Type B pancreatic cell (in vitro differentiated cells): ENCODE measurements at regions not wholly inside any gene's neighbourhood (a gene's known extent, or its start where the extent isn't known, plus 50 kb on each side); places are given as distances from the start of the nearest gene placed in this dataset.
A peak's percentile ranks its signal among the peaks of the same experiment; 100 is the strongest.
"Not testable (repeated sequence)": the region's sequence is repeated elsewhere in the genome, so short reads cannot be mapped to it uniquely, and the experiment has no call there.

Experiments
- DNase-seq: peaks from one replicate; pipeline ENCODE4 v3.0.0; 2021; ENCODE audit warnings: mixed read lengths; ENCODE audit not compliant: unreplicated experiment; ENCODE audit errors: extremely low spot score
- H3K27ac Mint-ChIP-seq: 2 replicates; pipeline ENCODE4 v1.8.0; 2021; ENCODE audit warnings: mild to moderate bottlenecking, mixed read lengths
- H3K27me3 Mint-ChIP-seq: 2 replicates; pipeline ENCODE4 v1.8.0; 2021; ENCODE audit warnings: mixed read lengths
- H3K36me3 Mint-ChIP-seq: 2 replicates; pipeline ENCODE4 v1.8.0; 2021; ENCODE audit warnings: mixed read lengths
- H3K4me1 Mint-ChIP-seq: one replicate; pipeline ENCODE4 v1.8.0; 2021; ENCODE audit warnings: mixed read lengths; ENCODE audit not compliant: unreplicated experiment
- H3K4me3 Mint-ChIP-seq: 2 replicates; pipeline ENCODE4 v1.8.0; 2021; ENCODE audit warnings: mild to moderate bottlenecking, mixed read lengths
- H3K9me3 Mint-ChIP-seq: 2 replicates; pipeline ENCODE4 v1.8.0; 2021; ENCODE audit warnings: mixed read lengths
- TF ChIP-seq, protein P1 (sequence below): fragments of 200-600 bp; sonication (generic); conservative IDR thresholded peaks from 2 replicates; pipeline ENCODE4 v1.5.0; 2021; ENCODE audit warnings: antibody characterized with exemption, mild to moderate bottlenecking

GRCh38 chr17:30624180-30624579 lies 147.0 kb downstream of the GOSR1 start:
- not testable (repeated sequence) for H3K9me3 Mint-ChIP-seq, H3K27ac Mint-ChIP-seq, H3K4me3 Mint-ChIP-seq, H3K27me3 Mint-ChIP-seq, H3K4me1 Mint-ChIP-seq, H3K36me3 Mint-ChIP-seq, DNase-seq

GRCh38 chr17:30609682-30610081 lies 132.5 kb downstream of the GOSR1 start:
- H3K9me3 Mint-ChIP-seq, H3K36me3 Mint-ChIP-seq, H3K27ac Mint-ChIP-seq, H3K4me1 Mint-ChIP-seq, H3K4me3 Mint-ChIP-seq, DNase-seq, H3K27me3 Mint-ChIP-seq: not testable (repeated sequence)

- H3K36me3 Mint-ChIP-seq, result no peaks in the 10 kb centered on the region
- H3K9me3 Mint-ChIP-seq, result no peaks in the 10 kb centered on the region
- no peaks in the 10 kb centered on the region for H3K27me3 Mint-ChIP-seq
- H3K4me1 Mint-ChIP-seq, result peaks cover 9% of the 10 kb centered on the region
- TF ChIP-seq, protein P1, sequence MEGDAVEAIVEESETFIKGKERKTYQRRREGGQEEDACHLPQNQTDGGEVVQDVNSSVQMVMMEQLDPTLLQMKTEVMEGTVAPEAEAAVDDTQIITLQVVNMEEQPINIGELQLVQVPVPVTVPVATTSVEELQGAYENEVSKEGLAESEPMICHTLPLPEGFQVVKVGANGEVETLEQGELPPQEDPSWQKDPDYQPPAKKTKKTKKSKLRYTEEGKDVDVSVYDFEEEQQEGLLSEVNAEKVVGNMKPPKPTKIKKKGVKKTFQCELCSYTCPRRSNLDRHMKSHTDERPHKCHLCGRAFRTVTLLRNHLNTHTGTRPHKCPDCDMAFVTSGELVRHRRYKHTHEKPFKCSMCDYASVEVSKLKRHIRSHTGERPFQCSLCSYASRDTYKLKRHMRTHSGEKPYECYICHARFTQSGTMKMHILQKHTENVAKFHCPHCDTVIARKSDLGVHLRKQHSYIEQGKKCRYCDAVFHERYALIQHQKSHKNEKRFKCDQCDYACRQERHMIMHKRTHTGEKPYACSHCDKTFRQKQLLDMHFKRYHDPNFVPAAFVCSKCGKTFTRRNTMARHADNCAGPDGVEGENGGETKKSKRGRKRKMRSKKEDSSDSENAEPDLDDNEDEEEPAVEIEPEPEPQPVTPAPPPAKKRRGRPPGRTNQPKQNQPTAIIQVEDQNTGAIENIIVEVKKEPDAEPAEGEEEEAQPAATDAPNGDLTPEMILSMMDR, result no peak
- H3K4me3 Mint-ChIP-seq, result no peak overlapping the region
- H3K27ac Mint-ChIP-seq, result no peak overlapping the region
- no peak for DNase-seq
Observed at GRCh38 chr17:30605523-30605922, 128.3 kb downstream of the GOSR1 start.

DNA sequence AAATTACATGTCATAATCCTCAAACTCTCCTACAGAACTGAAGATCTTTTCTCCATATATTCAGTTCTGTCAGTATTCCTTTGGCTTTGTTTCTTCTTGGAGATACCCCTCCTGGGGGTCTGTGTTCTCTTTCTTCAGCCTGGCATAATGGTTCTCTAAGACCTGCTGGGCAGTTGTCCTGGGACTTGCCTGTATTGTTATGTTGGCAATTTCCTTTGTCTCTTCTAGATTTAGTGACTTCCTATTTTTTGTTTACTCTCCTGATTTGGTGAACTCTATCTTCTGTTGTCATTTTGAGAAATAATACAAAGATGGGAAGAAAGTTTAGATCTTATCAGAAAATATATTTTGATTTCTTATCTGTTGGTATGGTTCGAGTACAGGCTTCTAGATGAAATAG lies 127.8 kb downstream of the GOSR1 start:
- DNase-seq, result no peak
- Mint-ChIP-seq H3K27ac (no peak overlapping the region), H3K9me3 (no peaks in the 10 kb centered on the region), H3K27me3 (no peaks in the 10 kb centered on the region), H3K4me1 (peaks cover 9% of the 10 kb centered on the region), H3K36me3 (no peaks in the 10 kb centered on the region), H3K4me3 (no peak overlapping the region)
- TF ChIP-seq, protein P1, result no peak

DNA sequence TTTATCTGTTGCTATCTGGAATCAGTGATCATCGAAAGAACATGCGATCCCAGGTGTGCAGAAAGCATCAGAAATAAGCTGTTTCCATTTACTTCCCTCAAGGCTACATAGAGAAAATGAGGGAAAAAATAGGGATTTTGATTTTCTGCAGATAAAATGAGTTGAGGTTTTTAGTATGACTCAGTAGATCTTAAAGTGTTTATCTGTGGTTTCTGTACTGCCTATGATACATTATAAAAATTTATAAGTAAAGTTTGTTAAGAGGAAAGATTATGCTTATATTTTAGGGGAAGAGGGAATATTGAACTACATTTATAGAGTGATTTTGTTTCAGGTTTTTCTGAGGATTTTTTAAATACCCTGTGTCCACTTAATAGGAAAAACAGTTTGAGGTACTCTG lies 125.2 kb downstream of the GOSR1 start:
- Mint-ChIP-seq H3K27ac (peak overlapping the region; percentile 55), H3K4me3 (peak overlapping the region; percentile 97), H3K4me1 (peaks cover 12% of the 10 kb centered on the region)
- not testable (repeated sequence) for H3K36me3 Mint-ChIP-seq, H3K9me3 Mint-ChIP-seq, DNase-seq, H3K27me3 Mint-ChIP-seq

GRCh38 chr17:30601984-30602383 lies 124.8 kb downstream of the GOSR1 start:
- H3K27ac Mint-ChIP-seq, result peak overlapping the region; percentile 55
- not testable (repeated sequence) for H3K9me3 Mint-ChIP-seq, H3K36me3 Mint-ChIP-seq, DNase-seq, H3K27me3 Mint-ChIP-seq
- peak overlapping the region; percentile 97 for H3K4me3 Mint-ChIP-seq
- peaks cover 12% of the 10 kb centered on the region for H3K4me1 Mint-ChIP-seq

GRCh38 chr17:30600830-30601494 lies 123.8 kb downstream of the GOSR1 start:
- TF ChIP-seq, protein P1, result no peak
- no peaks in the 10 kb centered on the region for H3K27me3 Mint-ChIP-seq
- H3K27ac Mint-ChIP-seq, result peak overlapping the region; percentile 85
- no peaks in the 10 kb centered on the region for H3K36me3 Mint-ChIP-seq
- H3K4me3 Mint-ChIP-seq, result peak overlapping the region; percentile 97
- H3K4me1 Mint-ChIP-seq, result peaks cover 12% of the 10 kb centered on the region
- DNase-seq, result no peak
- no peaks in the 10 kb centered on the region for H3K9me3 Mint-ChIP-seq
